ENCODE measurements at regions not wholly inside any gene's neighbourhood (a gene's known extent, or its start where the extent isn't known, plus 50 kb on each side); places are given as distances from the start of the nearest gene placed in this dataset.

- H3K36me3 ChIP-seq (ENCODE audit: control insufficient read depth, insufficient read depth, low read length), result no peaks in the 10 kb centered on the region
- no peak overlapping the region for H2AK9ac ChIP-seq (replicated peaks; ENCODE audit: low read depth, low read length, poor library complexity)
- H3K9ac ChIP-seq (ENCODE audit: low read depth, low read length), result no peak overlapping the region
- H3K4me1 ChIP-seq (ENCODE audit: control insufficient read depth, insufficient read depth, low read length), result no peaks in the 10 kb centered on the region
- no peaks in the 10 kb centered on the region for H3K27me3 ChIP-seq (ENCODE audit: control insufficient read depth, insufficient read depth, low read length)
- WGBS, 2 experiments (ENCODE audit: extremely low coverage in 2 of 2, insufficient read length in 1 of 2), result 60% methylated on average over 1 of the region's 3 CpGs; no CpG with 5 or more reads in 1 of the 2 experiments
- H3K4me2 ChIP-seq (ENCODE audit: low read depth, low read length), result no peak overlapping the region
- H2BK120ac ChIP-seq (ENCODE audit: low read depth, low read length), result no peak overlapping the region
- H3K18ac ChIP-seq (ENCODE audit: low read depth, low read length), result no peak overlapping the region
- no peak overlapping the region for H2BK15ac ChIP-seq (ENCODE audit: low read depth, low read length)
- CTCF ChIA-PET, result interaction anchor here (0.9 to 1.3 kb wide), 2 partner anchors 13 to 20 kb away, joined by 4 read pairs; no protein-coding TSS in a partner anchor
- H3K14ac ChIP-seq (replicated peaks; ENCODE audit: low read depth, low read length), result no peak overlapping the region
- no peak overlapping the region for H4K8ac ChIP-seq (ENCODE audit: low read depth in 2 of 2, low read length in 2 of 2)
- no peaks in the 10 kb centered on the region for H3K9me1 ChIP-seq (ENCODE audit: insufficient read depth, low read length)
- no peak overlapping the region for H2BK5ac ChIP-seq (ENCODE audit: low read depth, low read length, poor library complexity, severe bottlenecking)
- H3K23ac ChIP-seq (ENCODE audit: low read depth, low read length), result no peak overlapping the region
- in situ Hi-C loops (cut with MboI; ENCODE audit: low sequenced_read_pairs), result no loop called here
- H4K20me1 ChIP-seq (ENCODE audit: insufficient read depth, low read length), result no peaks in the 10 kb centered on the region
- ATAC-seq (ENCODE audit: low read depth), result no peak
- no peak overlapping the region for H2BK20ac ChIP-seq (ENCODE audit: low read depth, low read length)
- H4K5ac ChIP-seq (ENCODE audit: low read depth, low read length), result no peak overlapping the region
- no peak overlapping the region for H4K91ac ChIP-seq (ENCODE audit: insufficient read depth, low read depth, low read length)
- H3K27ac ChIP-seq (ENCODE audit: insufficient read depth, low read length), result no peak overlapping the region
- no peaks in the 10 kb centered on the region for H3K9me3 ChIP-seq (ENCODE audit: control insufficient read depth, insufficient read depth, low read length)
- POLR2A ChIA-PET (ENCODE audit: unreplicated experiment), result no interaction called here
- dilution Hi-C loops (cut with HindIII; ENCODE audit: low sequenced_read_pairs, unreplicated experiment), result no loop called here
- no peak overlapping the region for H2AFZ ChIP-seq (replicated peaks; ENCODE audit: low read length, poor library complexity)
- H3K56ac ChIP-seq (ENCODE audit: extremely low read depth, insufficient read depth, low read length), result no peak overlapping the region
- no peaks in the 10 kb centered on the region for H3K79me1 ChIP-seq (ENCODE audit: low read depth in 1 of 2, low read length in 2 of 2)
- DNase-seq, result no peak
- H2AK5ac ChIP-seq (ENCODE audit: low read depth, low read length), result no peak overlapping the region
- H3K4ac ChIP-seq (ENCODE audit: low read depth, low read length), result no peak overlapping the region
- no TSS peak for BruUV-seq (replicated peaks)
- H3K4me3 ChIP-seq (ENCODE audit: insufficient read depth, low read depth, low read length), result no peak overlapping the region
- TF ChIP-seq SMC3 (IDR thresholded peaks at IDR 0.05; ENCODE audit: low read depth, low read length), result no peak
- TF ChIP-seq MAFK (IDR thresholded peaks at IDR 0.05; ENCODE audit: low read depth, low read length), result peak; percentile 66
- TF ChIP-seq NFE2L2 (IDR thresholded peaks at IDR 0.05; ENCODE audit: low read depth, low read length), result no peak
- intact Hi-C loops (cut with micrococcal nuclease), result no loop called here
These were observed 83.5 kb upstream of the STARD13 start for GRCh38 chr13:33369073-33369472.

Data from IMR-90 (cell line).